Fibroblast of the conjunctiva (primary cell): ENCODE measurements at regions not wholly inside any gene's neighbourhood (a gene's known extent, or its start where the extent isn't known, plus 50 kb on each side); places are given as distances from the start of the nearest gene placed in this dataset.

Experiments used
- DNase-seq: peaks from one replicate; pipeline ENCODE4 v3.0.0-alpha.2; 2010; ENCODE audit warnings: low read depth

DNA sequence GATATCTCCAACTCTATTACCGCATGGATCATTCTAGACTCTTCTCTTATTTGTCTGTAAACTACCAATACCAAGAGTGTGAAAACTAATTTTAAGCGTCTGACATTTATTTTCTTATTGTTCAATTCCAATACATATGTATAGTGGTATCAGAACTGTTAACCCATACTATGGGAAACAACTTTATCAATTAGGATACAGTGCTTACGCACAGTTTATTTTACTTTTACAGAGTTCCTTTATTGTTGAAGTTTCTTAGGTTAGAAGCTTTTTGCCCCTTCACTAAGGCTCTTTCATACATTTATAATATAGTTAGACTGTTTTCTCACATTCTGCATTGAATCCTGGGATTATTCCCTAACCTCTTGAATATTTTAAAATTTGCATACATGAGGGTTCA is 198.8 kb upstream of the RGPD4 start:
- no peak for DNase-seq

DNA sequence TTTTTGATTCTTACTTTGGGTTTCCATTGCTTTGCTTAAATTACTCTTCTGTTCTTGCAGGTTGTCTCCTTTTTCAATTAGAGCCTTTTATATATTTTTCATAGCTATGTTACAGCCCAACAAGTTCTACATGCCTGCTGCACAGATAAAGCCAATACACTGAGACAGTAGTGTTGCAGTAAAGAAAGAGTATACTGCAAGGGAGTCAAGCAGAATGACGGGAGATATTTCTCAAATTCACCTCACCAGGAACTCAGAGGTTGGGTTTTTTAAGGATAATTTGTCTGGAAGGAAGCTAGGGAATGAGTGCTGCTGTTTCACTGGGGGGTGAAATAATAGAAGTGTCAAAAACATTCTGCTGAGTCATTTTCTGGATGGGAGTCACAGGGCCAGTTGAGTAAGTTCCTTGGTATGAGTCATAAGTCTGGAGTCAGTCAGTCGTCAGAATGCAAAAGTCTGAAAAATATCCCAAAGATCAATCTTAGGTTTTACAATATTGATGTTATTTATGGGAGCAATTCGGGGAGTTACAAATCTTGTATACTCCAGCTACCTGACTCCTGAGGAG is 193.0 kb upstream of the RGPD4 start:
- peak; percentile 74 for DNase-seq

DNA sequence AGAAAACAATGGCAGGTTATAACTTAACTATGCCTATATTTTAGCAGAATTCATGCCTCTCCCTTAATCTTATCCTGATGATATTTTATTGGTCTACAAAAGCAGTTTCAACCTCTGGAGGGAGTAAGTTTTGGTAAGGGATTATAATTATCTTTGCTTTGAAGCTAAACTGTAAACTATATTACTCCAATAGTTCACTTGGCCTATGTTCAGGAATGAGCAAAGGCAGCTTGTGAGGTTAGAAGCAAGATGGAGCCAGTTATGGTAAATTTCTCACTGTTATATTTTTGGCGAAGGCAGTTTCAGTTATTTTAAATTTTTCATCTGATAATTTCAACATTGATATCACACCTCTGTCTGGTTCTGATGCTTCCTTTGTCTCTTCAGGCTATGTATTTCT is 192.5 kb upstream of the RGPD4 start:
- DNase-seq: no peak

DNA sequence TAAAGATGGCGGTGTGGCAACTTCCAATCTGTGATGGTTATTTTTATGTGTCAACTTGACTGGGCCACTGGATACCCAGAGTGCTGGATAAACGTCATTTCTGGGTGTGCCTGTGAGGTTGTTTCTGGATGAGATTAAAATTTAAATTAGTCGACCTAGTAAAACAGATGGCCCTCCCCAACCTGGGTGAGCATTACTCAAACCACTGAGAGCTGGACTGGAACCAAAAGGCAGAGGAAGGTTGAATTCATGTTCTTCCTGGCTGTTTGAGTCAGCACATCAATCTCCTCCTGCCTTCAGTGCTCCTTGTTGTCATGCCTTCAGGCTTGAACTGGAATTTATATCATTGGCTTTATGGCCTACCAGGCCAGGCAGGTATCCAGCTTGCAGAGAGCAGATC is 190.8 kb upstream of the RGPD4 start:
- peak; percentile 14 for DNase-seq

DNA sequence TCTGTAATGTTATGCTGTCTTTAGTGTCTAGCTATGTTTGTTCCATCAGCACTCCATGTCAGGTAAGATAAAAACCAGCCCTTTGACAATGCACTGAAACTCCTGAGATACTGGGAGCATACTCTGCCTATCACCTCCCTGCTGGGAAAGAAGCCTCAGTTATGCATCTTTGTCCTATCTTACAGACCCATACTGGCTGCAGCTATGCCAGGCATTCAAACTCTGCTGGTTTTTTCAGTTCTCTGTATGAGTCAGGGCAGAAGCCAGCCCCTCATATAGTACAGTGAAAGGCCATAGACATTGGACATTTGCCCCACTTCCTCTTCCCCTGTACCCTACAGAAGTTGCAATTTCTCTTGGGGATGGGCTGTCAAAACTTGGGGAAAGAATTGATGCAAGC is 181.1 kb upstream of the RGPD4 start:
- DNase-seq: no peak

DNA sequence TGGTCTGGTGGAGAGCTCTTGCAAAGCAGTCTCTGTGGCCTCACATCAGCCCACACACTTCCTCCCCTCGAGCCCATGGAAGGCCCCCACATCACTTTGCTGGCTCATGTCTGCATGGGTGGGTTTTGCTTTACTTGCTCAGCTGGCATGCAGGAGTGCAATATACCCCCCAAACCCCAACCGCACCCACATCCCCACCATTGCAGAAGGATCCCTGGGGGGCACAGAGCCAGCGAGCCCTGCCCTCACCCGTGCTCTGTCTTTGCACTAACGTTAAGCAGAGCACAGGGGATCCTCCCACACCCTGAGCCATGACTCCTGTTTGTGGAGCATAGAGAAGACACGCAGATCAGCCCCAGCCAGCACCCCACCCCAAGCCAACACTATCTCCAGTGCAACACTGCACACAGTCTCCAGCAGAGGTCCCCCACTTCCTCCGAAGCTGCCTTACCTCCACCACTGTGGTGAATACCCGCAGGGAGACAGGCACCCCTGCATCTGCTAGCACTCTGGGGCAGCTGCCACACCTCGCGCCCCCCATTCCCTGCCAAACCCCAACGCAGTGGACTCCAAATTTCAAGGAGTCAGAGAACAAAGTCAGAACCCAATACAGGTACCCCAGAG is 177.8 kb upstream of the RGPD4 start:
- DNase-seq: no peak

DNA sequence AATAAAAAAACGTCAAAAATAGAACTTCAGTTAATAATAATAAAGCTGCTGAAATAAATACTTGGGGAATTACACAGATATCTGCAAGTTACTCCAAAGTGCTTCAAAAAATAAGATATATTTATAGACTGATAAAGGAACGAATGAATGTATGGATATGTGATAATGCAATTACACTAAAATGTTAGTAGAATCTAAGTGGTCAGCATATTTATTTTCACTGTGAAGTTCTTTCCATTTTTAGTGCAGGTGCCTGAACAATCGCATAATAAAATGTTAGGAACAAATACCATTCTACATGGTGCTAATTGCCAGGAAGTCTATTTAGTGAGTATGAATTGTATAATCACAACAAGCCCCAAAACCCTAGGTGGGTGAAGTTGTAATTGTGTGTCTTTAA is 169.6 kb upstream of the RGPD4 start:
- no peak for DNase-seq

DNA sequence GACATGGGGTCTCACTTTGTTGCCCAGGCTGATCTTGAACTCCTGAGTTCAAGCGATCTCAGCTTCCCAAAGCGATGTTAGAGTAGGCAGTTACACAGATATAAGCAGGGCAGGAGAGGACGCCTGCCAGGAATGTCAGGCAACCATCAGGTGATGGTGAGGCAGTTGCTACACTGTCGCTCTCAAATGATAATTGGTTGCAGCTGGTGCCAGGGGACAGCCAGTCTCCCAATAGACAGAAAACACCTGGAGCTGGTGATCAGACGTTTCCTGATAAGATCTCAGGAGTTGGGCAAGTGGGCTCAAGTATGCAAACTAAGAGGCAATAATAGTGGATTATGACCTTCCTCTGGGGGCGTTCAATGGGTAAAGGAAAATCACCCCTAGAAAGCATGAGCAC is 163.1 kb upstream of the RGPD4 start:
- DNase-seq: no peak

DNA sequence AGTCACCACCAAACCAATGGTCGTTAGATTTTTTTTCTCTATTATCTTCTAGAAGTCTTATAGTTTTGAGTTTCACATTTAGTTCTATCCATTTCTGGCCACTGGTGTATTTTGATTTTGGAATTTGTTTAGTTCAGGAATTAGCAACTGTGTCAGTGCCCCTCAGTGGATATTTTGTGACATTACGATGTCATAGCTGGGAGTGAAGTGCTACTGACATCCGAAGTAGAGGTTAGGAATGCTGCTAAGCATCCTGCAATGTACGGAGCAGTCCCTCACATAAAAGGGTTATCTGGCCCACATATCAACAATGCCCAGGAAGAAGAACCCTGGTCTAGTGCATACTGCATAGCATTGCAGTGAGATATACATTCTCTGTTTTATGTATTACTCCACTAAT is 157.4 kb upstream of the RGPD4 start:
- DNase-seq: no peak

DNA sequence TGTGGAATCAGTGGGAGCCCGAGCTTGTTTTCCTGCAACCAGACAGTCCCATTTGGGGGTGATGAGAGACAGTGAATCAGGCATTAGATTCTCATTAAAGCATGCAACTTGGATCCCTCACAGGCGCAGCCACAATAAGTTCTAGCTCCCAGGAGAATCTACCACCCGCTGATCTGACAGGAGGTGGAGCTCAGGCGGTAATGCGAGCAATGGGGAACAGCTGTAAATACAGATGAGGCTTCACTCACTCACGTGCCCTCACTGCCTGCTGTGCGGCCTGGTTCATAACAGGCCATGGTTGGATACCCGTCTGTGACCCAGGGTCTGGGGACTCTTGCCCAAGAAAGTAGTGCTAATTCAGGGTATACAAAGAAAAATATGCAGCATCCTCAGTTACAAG is 144.8 kb upstream of the RGPD4 start:
- no peak for DNase-seq

DNA sequence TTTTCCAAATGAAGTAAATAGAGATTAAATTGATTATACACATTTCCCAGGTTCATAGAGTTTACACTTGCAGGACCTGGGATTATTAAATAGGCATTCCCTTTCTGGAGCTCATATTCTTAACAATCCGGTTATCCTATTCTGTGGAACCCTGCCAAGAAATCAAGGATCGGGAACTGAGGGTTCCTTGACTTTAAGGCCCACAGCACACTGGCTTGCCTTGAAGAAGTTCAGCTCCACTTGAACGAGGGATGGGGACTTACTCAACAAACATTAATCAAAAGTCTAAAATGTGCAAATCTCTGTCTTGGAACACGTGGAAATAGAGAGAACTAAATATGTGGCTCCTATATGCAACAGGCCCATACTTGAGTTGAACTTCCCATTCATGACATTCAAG is 142.3 kb upstream of the RGPD4 start:
- DNase-seq: no peak

DNA sequence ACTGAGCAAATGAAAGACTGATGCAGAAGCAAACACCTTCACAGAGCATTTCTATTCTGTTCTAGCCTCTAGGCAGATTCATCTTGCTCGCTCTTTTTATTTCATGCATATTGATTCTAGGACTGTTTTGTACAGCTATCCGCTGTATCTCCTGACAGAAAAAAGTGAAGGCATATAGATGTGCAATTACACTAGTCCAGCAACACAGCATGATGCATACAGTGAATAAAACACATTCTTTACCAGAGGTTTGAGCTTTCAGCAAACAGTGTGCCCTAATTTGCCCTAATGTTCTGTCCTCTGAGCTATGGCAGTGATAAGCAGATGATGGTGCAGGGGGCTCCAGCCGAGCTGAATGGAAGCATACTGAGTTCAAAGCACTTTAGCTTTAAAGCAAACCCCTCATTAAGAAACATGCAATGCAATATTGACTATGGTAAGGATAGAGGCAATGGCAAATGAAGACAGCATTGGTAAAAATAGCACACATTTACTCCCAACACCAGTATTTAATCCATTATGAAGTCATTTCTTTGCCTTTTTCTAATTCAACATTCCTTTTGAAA is 141.2 kb upstream of the RGPD4 start:
- DNase-seq: no peak

DNA sequence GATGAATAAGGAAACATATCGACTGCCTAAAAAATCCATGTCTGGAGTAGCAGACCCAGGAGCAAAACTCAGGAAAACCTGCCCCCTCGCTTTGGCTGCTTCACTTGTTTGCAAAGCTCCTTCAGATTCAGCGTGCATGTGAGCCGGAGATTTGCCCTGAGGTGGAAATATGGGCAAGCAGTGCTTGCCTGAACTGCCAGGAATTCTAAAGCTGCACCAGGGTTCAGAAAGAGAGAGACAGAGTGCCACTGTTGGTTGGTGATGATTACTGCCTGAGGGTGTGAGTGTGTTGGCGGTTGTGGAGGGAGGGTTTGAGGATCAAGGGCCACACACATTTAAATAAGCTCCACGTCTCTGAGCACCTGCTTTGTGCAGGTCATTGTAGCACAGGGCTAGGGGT is 139.6 kb upstream of the RGPD4 start:
- DNase-seq: no peak

DNA sequence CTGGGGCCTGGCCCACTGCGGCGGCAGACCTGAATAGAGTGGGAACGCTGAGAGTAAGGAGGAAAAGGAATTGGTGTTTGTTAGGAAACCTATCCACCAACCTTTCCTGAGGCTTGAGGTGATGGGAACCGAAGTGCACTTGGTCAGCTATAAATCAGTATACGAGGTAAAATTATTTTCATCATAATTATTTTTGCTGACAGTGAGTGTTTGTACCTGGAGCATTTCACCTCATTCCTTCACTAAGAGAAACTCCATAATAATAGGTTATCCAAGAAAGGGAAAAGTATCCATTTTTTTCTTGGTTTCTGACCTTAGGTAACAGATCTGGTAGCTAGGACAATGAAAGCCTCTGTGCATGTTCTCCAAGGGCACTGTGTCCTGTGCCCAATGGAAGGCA is 138.6 kb upstream of the RGPD4 start:
- no peak for DNase-seq

DNA sequence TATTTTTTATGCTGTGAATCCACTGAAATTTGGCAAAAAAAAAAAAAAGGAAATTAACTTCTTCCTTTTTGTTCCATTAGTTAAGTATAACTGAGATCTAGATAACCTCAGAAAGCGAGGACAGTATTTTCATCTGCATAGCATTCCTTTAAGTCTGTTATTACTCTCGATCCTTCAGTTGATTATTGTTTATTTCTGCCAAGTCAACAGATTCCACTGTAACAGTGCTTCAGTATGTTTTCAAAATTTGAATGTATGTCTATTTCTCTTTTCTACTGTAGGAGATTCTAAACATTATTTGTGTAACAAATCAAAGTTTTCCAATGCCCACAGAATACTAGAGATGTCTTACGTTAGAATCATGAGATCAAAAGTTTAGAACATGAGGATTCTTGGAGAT is 133.1 kb upstream of the RGPD4 start:
- DNase-seq: no peak

DNA sequence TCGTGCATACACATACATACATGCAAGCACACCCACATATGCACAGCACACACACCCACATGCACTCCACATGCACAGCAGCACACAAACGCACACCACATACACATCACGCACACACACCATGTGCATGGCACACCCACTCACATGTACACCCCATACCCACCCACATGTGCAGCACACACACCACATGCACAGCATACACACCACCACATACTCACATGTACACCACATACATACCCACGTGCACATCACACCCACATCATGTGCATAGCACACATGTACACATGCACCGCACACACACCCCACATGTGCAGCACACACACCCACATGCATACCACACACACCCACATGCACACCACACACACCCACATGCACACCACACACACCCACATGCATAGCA is 132.0 kb upstream of the RGPD4 start:
- DNase-seq: no peak

DNA sequence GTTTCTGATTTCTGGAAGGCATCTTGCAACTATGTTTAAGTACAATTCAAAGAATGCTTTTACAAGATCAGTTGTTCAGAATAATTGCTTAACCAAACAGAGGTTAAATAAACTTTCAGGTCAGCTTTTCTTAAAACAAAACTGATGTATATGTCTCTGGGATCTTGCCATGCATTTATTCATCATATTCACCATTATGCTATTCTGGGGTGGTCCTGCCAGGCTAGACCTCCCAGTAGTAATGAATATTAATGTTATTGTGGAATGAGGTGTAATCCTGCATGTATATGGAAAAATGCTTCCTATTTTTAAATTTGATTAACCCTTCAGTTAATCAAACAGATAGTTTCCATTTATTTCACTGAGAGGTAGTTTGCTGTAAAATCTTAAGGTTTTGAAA is 129.3 kb upstream of the RGPD4 start:
- DNase-seq: no peak

DNA sequence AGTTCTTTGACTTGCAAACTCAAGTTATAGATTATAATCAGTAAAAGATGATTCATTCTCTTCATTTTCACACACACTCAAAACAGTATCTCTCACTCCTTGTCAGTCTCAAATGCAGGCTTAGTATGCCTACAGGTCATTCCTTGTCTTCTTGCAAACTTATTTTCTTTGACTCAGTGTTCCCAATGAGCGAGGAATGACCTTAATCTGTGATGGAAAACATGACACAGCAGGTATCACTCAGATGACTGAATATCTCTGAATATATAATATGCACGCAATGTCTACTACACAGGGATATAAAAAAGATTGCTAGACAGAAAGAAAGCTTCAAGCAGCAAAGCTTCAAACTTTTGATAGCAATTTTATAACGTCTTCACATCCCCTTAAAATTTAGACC is 127.8 kb upstream of the RGPD4 start:
- DNase-seq: no peak

DNA sequence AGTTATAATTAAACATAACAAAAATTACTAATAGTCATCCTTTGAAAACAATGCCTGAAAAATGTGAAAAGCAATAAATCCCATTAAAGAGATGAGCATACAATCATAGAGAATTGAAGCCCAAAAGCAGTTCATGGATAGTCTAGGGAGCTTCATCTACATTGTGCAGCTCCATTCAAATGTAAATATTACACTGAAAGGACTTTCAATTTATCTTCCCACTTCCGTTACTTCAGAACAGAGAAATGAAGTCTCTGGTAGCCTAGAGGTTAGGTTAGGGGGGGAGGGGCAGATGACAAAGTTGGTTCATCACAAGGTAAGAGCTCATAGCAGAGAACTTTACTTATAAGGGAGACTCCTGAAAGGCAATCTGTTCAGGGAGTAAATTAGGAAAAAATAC is 126.6 kb upstream of the RGPD4 start:
- DNase-seq: no peak

DNA sequence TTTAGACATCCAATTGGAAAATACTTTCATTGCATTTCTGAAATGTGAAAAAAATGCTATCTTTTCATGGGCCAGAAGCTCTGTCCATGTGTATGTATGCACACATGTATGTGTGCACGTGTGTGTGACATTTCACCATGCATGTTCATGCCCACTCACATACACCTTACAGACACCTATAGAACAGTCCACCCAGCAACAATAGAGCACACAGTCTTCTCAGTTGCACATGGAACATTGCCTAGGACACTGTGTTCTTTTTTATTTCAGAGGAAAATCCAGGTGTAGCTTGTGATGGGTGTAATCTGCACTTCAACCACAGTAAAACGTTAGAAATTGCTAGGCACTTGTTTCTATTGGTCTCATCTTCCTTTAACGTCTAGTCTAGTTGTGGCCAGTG is 114.8 kb upstream of the RGPD4 start:
- no peak for DNase-seq

DNA sequence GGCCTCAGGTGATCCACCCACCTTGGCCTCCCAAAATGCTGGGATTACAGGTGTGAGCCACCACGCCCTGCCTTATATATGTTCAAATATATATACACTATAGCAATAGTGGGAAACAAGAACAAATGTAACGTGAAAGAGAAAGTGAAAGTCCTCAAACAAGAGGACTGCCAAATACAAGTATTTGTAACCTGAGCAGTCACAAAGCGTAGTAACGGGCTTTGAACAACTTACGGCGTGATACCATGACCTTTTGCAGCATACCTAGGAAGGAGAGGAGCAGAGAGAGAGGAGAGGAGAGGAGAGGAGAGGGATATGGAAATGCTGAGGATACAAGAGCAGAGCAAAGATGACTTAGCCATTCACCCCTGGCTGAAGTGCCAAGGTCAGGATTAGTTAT is 113.8 kb upstream of the RGPD4 start:
- DNase-seq: peak; percentile 1

DNA sequence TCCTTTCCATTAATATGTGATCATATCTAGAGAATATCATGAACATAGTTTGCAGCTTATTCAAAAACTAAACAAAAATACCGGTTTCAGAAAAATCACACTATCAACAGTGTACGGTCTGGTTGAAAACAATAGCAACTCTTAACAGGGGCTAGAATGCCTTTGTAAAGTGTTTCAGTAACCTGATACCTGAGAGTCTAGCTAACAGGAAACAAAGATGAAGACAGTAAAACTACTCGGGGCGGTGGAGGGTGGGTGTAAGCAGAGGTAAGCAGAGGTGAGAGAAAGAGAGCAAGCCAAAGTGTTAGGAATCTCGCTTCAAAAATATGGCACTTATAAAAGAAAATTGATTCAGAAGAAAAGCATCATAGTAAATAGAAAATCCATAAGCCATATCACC is 109.0 kb upstream of the RGPD4 start:
- no peak for DNase-seq

DNA sequence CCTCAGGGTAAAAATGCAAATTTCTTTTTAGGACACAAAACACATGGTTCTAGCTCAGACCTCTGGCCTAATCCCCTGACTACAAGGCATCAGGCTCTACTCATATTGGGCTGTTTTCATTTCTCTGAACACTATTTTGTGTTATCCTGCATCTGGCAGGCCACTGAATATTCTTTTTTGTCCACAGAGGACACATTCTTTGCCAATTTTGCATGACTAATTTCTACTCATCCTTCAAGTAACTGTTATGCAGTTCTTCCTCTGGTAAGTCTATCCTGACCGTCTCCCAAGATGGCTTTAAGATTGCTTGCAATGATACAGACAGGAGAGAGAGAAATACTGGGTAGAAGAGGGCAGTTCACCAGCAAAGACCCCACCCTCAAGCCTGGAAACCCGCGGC is 107.6 kb upstream of the RGPD4 start:
- DNase-seq: no peak

DNA sequence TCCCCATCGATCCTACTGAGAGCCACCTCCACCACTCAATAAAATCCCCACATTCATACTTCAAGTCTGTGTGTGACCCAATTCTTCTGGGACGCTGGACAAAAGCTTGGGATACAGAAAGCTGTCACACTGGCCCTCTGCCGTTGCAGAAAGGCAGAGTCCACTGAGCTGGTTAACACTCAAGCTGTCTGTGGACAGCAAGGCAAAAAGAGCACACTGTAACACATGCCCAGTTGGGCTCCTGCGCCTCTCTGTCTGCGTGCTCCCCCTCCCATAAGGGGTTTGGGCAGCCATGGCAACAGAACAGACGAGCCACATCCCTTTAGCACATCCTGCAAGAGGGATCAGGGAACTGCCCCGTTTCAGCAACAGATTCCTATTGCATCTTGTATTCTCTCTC is 106.9 kb upstream of the RGPD4 start:
- DNase-seq: no peak
